ENCODE measurements at regions not wholly inside any gene's neighbourhood (a gene's known extent, or its start where the extent isn't known, plus 50 kb on each side); places are given as distances from the start of the nearest gene placed in this dataset.

DNA sequence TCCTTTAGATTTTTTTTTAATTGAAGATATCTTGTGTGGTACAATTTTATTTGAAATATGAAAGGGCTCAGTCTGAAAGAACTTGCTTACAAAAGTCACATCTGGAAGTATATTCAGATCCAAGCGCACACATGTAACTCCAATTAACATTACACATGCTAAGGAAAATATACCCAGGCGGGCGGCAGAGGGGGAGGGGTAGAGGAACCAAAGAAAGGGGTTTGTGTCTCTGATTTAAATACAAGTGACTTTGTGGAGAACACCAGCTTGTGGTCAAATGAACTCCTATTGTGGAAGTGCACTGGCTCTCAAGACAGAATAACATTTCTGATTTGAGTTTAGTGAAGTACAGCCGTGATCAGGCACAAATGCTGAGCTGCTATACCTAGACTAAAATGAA is 280.2 kb upstream of the SOX11 start:
- DNase-seq (ENCODE audit: low read depth in 4 of 4, low spot score in 3 of 4): no peak

DNA sequence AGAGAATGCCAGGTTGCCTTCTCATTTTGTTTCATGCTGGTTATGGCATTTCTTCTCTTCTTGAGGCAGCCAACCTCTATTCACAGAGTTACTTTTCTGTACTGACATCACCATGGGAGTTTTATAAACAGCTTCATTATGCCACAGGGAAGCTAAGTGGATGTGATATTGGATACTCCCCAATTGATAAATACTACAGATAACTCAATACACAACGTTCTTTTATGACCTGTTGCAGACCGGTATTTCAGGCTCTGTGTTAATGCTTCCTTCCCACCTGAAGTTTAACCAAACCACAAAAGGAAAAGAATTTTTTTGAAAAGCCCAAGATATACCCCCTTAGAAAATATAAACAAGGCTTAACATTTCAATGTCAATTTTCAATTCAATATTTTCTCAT is 258.3 kb upstream of the SOX11 start:
- no peak for DNase-seq (ENCODE audit: low read depth in 4 of 4, low spot score in 3 of 4)

GRCh38 chr2:5437375-5437774 is 254.8 kb upstream of the SOX11 start:
- no peak for DNase-seq (ENCODE audit: low read depth in 4 of 4, low spot score in 3 of 4)

- DNase-seq (ENCODE audit: low read depth in 4 of 4, low spot score in 3 of 4): no peak
Measured at GRCh38 chr2:5440174-5440573, 252.0 kb upstream of the SOX11 start.

- no peak for DNase-seq (ENCODE audit: low read depth in 4 of 4, low spot score in 3 of 4)
Measured at GRCh38 chr2:5442736-5443135, 249.4 kb upstream of the SOX11 start.

DNA sequence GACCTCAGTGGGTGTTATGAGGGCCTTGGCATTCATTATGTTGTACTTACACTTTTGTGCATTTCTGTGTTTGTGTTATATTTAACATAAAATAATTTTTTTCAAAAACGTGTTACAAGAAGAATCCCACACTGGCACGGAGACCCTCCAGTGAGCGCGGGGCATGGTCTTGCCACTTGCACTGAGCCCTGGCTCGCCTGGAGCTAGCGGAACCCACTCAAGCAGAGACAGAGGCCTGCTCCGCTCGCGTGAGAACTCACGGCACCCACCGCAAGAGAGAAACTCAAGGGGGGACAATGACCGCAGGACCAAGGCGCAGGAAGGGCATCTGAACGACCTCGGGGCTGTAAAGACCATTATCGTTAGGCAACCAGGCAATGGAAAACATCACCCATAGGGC is 248.0 kb upstream of the SOX11 start:
- DNase-seq (ENCODE audit: low read depth in 4 of 4, low spot score in 3 of 4): no peak

- no peak for DNase-seq (ENCODE audit: low read depth in 4 of 4, low spot score in 3 of 4)
Measured at GRCh38 chr2:5444854-5445253, 247.3 kb upstream of the SOX11 start.

DNA sequence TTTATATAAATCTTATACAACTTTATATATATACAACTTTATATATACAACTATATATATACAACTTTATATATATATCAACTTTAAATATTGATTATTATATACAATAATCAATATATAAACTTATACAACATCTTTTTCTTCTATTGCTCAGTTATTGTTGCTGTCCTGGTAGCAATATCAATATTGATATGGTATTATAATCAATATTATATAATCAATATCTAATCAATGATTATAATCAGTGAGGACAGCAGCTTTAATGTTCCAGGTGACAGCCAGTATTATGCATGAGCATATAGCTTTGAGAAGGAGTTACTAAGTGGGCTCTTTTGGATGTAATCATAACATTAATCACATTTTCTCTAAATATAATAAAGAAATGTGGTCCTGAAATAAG is 242.3 kb upstream of the SOX11 start:
- DNase-seq (ENCODE audit: low read depth in 4 of 4, low spot score in 3 of 4): no peak

DNA sequence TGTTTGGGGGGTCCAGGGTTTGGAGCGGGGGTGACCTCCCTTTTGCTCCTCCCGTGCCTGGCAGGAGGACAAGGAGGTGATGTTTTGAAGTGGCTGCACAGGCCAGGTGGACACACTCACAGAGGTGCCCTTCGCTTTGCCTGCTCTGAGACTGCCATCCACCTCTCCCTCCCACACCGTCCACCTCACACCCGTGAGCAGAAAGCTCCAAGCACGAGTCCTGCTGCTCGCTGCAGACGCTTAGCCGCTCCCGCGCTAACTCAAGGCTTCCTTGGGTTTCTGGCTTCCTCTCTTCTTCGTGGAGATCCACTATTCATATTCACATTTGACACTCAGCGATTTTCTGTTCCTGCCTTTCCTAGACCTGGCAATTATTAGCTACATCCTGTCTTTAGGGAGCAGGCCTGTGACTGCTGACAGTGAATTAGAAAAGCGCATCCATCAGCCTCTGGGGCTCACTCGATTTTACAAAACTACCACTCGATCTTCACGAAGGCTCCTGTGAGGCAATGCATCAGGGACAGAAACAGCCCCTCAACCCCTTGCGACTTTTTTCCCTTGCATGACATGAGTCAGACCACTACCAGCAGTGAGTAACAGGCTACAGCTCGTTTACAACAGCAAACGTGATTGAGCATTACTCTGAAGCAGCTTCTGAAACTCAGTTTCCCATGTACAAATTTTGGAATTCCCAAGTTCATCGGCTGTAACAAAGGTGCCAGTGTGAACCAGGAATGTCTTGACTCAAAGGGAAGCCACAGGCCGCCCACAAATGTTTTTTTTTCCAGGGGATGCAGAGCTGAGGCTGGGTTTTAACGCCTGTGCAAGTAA is 238.7 kb upstream of the SOX11 start:
- DNase-seq (ENCODE audit: low read depth in 4 of 4, low spot score in 3 of 4): no peak

DNA sequence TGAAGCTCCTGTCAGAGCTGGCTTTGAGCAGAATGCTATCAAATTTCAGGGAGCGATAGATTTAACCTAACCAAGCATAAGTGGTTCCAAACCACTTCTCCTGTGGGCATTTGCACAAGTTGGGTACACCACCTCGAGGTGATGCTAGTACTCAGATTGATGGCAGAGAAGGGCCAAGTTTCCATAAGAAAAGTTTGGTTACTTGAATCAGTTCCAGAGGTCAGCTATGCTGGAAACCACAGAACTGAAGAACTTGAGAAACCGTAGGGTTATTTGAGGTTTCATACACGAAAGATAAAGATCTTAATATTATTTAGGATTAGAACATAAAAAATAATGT is 238.2 kb upstream of the SOX11 start:
- no peak for DNase-seq (ENCODE audit: low read depth in 4 of 4, low spot score in 3 of 4)

DNA sequence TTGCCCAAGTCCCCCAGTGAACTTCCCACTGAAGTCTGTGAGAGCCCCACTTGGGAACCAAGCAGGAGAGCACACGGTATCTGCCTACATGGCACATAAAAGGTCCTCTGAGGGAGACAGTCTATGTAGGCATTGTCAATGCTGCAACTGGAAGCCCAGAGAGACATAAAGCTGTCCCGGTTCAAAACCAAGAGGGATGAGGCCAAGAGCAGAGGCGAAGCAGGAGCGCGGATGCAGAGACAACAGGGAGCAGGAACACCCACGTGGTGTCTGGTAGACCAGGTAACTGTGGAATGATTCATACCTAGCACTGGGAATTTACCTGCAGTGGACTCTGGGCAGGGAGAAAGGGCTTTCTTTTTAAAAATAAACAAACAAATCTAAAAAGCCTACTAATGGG is 233.1 kb upstream of the SOX11 start:
- no peak for DNase-seq (ENCODE audit: low read depth in 4 of 4, low spot score in 3 of 4)

DNA sequence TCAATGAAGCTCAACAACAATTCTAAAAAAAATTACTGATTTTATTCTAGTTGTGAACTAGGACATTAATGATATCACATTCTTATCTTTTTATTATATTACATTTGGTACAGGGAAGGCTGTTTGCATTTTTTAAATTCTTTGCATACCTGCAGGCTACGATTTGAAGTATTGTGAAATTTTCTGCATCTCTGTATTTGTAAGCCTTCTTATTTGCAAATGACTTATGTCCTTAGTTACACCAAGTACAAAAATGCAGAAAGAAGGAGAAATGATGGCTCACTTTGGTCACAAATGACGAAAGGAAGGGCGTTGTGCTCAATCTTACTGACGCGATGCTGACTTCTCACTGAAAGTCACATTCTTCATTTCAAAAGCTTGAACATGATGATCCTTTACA is 227.5 kb upstream of the SOX11 start:
- DNase-seq (ENCODE audit: low read depth in 4 of 4, low spot score in 3 of 4): no peak

GRCh38 chr2:5465859-5466258 is 226.3 kb upstream of the SOX11 start:
- no peak for DNase-seq (ENCODE audit: low read depth in 4 of 4, low spot score in 3 of 4)

GRCh38 chr2:5467178-5467905 is 224.8 kb upstream of the SOX11 start:
- no peak for DNase-seq (ENCODE audit: low read depth in 4 of 4, low spot score in 3 of 4)

DNA sequence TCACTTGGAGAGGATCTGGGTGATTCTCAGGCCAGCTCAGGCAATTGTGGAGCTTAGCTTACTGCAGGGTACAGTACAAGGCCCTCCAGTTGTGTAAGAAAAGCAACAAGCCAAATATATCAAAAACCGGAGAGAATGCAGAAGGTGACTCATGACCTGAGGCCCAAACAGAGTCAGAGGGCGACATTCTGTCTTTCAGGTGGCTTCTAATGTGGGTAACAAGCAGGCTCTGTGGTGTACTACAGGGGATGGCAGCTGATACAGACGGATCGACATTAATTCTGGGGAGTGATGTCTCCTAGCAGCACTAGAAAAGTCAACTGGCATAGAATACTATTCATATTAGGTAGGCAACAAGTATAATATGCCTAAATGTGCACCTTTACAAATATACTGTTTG is 219.5 kb upstream of the SOX11 start:
- no peak for DNase-seq (ENCODE audit: low read depth in 4 of 4, low spot score in 3 of 4)

DNA sequence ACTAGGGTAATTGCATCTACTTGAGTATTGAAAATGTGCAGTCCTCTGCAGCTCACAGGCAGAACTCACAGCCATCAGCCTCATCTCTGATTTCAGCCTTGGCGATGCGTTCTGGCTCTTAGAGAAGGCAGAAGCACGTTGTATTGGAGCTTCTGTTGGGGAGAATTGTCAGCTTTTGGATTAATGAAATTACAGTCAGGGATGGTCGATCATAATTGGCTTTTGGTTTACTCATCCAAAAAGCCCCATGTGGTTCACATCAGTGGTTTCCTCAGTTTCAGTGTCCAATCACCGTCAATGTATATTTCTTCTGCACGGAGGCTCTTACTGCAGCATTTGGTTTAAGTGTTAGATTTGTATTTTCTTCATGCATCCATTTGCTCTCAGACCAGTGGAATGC is 218.5 kb upstream of the SOX11 start:
- no peak for DNase-seq (ENCODE audit: low read depth in 4 of 4, low spot score in 3 of 4)

DNA sequence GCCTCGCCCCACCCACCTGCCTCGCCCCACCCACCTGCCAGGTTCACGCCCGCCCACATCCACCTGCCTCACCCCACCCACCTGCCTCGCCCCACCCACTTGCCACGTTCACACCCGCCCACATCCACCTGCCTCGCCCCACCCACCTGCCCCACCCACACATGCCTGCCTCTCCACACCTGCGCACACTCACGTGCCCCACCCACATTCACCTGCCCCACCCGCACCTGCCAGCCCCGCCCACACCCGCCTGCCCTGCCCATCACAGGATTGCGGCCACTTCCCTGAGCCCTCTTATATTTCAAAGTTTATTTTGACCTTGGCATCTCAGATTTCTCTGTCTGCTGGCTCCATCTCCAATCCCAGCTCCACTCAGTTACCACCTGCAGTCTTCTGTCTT is 217.5 kb upstream of the SOX11 start:
- no peak for DNase-seq (ENCODE audit: low read depth in 4 of 4, low spot score in 3 of 4)

GRCh38 chr2:5479265-5479928 is 212.8 kb upstream of the SOX11 start:
- DNase-seq (ENCODE audit: low read depth in 4 of 4, low spot score in 3 of 4): no peak

GRCh38 chr2:5482929-5483331 is 209.3 kb upstream of the SOX11 start:
- DNase-seq (ENCODE audit: low read depth in 4 of 4, low spot score in 3 of 4): peak; percentile 44 to 74 (median 58)

DNA sequence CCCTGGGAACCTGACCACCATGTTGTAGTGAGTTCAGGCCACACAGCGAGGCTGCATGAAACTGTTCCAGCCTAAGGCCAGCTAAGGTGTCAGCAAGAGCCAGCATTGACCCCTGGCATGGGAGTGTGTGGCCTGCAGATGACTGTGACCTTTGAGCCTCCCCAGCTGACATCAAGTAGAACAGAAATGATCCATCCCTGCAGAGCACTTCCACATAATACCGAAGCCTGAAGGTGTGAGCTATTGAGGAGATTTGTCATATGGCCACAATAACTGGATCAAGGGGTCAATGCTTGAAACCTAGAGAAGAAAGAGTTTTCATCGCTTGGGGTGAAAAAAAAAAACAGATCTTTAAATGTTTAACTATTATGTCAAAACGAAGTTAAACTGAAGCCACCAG is 207.3 kb upstream of the SOX11 start:
- DNase-seq (ENCODE audit: low read depth in 4 of 4, low spot score in 3 of 4): no peak

DNA sequence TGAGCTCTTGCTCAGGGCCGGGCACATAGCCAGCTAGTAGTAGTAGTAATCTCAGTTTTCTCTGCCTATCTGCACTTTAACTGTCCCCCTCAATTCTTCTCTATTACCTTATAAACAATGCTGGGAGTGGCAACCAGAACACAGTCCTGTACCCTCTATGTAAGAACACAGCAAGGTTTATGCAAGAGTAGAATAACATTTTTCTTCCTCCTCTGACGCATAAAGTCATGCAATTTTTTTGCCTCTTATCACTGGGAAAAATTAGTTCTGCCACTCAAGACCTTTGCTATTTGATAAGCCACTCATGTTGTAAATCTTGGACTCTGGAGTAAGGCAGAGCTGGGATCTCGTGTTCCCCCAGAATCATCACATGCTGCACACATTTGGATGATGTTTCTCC is 200.7 kb upstream of the SOX11 start:
- DNase-seq (ENCODE audit: low read depth in 4 of 4, low spot score in 3 of 4): no peak

DNA sequence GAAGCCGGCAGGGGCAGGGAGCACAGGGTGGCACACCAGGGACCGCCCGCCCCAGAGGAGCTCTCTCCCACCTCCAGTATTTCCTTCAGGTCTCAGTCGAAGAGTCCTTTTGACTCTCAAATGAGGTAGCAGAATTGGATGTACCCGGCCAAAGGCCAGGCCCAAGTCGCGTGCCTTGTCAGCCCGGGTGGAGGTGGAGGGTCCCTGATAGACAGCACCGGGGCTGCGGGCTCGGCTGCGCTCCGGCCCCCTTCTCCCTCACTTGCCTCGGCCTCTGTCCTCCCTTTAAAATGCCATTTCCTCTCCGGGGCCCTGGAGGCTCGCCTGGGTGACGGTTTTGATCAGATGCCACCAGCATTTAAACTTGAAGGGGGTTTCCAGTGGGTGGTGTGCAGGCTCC is 198.9 kb upstream of the SOX11 start:
- DNase-seq (ENCODE audit: low read depth in 4 of 4, low spot score in 3 of 4): no peak
